ENCODE measurements at regions not wholly inside any gene's neighbourhood (a gene's known extent, or its start where the extent isn't known, plus 50 kb on each side); places are given as distances from the start of the nearest gene placed in this dataset.

DNA sequence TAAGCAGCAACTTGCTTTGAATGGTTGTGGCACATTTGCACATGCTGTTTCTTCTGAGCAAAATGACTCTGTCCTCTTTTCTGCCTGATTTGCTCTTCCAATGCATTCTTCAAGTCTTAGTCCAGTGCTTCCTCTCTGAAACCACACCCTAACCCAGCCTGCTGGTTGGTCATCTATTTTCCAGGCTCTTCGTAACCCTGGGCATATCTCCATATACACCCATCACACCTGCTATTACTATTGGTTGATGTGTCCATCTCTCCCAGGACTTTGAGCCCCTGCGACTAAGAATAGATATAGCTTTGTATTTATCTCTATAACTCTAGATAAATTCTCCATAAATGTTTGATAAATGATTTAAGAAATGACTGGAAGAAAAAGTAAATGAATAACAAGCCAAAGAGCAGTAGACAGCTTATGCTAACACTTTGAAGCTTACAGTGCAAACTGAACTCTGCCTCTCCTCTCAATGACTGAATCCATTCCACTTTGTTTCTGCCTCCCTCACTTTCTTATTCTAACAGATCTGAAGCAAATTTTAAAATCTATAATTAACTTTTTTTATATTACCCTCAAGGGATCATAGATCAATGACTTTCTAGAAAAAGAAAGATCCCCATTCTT is 59.7 kb upstream of the NT5E start:
- H3K4me3 ChIP-seq (ENCODE audit: low read depth, low read length), result no peak overlapping the region
- ChIA-PET CTCF (interaction anchor here (1.5 kb wide), 1 partner anchor 13 kb away, joined by 4 read pairs; no protein-coding TSS in a partner anchor), POLR2A (no interaction called here)
- DNase-seq (ENCODE audit: low read depth, low spot score), result no peak
- TF ChIP-seq, protein P1, sequence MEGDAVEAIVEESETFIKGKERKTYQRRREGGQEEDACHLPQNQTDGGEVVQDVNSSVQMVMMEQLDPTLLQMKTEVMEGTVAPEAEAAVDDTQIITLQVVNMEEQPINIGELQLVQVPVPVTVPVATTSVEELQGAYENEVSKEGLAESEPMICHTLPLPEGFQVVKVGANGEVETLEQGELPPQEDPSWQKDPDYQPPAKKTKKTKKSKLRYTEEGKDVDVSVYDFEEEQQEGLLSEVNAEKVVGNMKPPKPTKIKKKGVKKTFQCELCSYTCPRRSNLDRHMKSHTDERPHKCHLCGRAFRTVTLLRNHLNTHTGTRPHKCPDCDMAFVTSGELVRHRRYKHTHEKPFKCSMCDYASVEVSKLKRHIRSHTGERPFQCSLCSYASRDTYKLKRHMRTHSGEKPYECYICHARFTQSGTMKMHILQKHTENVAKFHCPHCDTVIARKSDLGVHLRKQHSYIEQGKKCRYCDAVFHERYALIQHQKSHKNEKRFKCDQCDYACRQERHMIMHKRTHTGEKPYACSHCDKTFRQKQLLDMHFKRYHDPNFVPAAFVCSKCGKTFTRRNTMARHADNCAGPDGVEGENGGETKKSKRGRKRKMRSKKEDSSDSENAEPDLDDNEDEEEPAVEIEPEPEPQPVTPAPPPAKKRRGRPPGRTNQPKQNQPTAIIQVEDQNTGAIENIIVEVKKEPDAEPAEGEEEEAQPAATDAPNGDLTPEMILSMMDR (IDR thresholded peaks at IDR 0.05; ENCODE audit: insufficient read depth, low read length, missing control alignments), result no peak

DNA sequence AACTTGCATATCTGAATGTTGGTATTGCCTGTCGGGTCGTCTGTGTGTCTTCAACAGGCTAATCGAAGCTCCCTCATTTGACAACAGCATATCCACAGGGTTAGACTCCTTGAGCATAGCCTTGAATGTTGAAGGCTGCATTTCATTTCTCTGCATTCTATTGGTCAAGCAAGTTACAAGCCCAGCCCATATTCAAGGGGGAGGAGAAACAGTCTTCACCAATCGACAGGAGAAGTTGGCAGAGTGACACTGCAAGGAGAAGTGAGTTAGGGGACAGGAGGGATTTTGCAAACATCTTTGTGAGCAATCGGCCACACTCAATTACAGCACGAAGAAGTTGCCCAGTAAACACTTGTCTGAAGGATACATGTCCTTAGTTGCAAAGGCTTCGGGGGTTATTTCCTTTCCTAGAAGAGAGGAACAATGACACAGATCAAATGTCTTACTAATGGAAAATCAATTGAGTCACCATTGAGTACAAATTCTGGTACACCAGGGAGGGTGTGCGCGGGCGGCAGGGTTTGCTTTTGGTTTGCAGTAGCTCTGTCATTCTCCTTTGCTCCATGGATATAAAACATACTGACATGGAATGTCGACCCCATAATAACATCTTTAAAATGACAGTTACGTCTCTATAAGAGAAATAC is 60.6 kb upstream of the NT5E start:
- ChIA-PET POLR2A (interaction anchor here (1.2 kb wide), 1 partner anchor 15 kb away, joined by 3 read pairs; no protein-coding TSS in a partner anchor), CTCF (interaction anchor here (1.5 kb wide), 1 partner anchor 14 kb away, joined by 4 read pairs; no protein-coding TSS in a partner anchor)
- H3K4me3 ChIP-seq (ENCODE audit: low read depth, low read length), result no peak overlapping the region
- TF ChIP-seq, protein P1 (IDR thresholded peaks at IDR 0.05; ENCODE audit: insufficient read depth, low read length, missing control alignments), result no peak
- DNase-seq (ENCODE audit: low read depth, low spot score), result no peak

- CTCF ChIA-PET, result interaction anchor here (1.4 to 1.5 kb wide), 2 partner anchors 14 to 33 kb away, joined by 4 read pairs; no protein-coding TSS in a partner anchor
- no peak overlapping the region for H3K4me3 ChIP-seq (ENCODE audit: low read depth, low read length)
- no peak for DNase-seq (ENCODE audit: low read depth, low spot score)
- TF ChIP-seq, protein P1 (IDR thresholded peaks at IDR 0.05; ENCODE audit: insufficient read depth, low read length, missing control alignments), result no peak
- POLR2A ChIA-PET, result interaction anchor here (1.2 kb wide), 1 partner anchor 15 kb away, joined by 3 read pairs; no protein-coding TSS in a partner anchor
These were observed 61.4 kb upstream of the NT5E start for GRCh38 chr6:85388531-85388930.

DNA sequence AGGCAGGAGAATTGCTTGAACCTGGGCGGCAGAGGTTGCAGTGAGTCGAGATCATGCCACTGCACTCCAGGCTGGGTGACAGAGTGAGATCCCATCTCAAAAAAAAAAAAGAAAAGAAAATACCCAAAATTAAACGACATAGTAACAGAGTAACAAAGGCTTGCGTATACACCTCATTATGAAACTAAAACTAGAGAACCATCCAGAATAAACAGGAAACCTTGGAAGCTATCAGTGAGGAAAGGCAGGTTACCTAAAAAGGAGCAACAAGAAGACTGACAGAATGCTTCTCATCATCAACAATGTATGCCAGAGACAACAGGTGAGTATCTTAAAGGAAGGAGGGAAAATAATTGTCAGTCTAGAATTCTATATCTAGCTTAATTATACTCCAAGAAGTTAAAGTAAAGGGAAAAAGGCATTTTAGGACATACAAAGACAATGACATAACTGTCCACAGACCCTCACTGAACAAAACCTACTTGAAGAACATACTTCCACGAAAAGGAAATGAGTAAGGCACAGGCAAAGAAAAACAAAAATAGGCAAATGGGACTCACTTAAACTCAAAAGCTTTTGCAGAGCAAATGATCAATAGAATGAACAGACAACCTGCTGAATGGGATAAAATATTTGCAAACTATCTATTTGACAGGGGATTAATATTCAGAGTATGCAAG is 64.1 kb upstream of the NT5E start:
- no peak overlapping the region for H3K4me3 ChIP-seq (ENCODE audit: low read depth, low read length)
- TF ChIP-seq, protein P1 (IDR thresholded peaks at IDR 0.05; ENCODE audit: insufficient read depth, low read length, missing control alignments), result no peak
- POLR2A ChIA-PET, result no interaction called here
- CTCF ChIA-PET, result interaction anchor here (1.0 to 2.0 kb wide), 4 partner anchors 15 to 152 kb away, joined by 4 to 5 read pairs (median 4); no protein-coding TSS in a partner anchor
- no peak for DNase-seq (ENCODE audit: low read depth, low spot score)

DNA sequence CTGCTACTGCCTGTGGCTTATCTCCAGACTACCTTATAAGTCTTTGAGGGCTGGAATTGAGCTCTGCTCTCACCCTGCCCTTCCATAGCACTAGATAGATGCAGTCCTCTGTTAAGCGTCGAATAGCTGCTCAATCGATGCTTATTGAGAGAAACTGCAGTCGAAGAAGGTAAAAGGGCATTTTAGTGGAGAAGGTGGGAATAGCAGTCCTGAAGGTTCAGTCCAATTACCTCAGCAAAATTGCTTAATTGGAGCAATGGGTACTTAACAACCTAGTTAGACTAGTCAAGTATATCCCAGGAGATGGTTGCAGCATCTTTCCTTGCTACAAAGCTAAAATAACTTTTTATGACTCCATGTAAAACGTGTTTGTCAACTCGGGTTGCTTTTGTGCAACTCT is 66.8 kb upstream of the NT5E start:
- ChIA-PET CTCF (interaction anchor here (1.2 to 1.5 kb wide), 2 partner anchors 27 to 100 kb away, joined by 3 to 10 read pairs; no protein-coding TSS in a partner anchor), POLR2A (no interaction called here)
- no peak overlapping the region for H3K4me3 ChIP-seq (ENCODE audit: low read depth, low read length)
- TF ChIP-seq, protein P1 (IDR thresholded peaks at IDR 0.05; ENCODE audit: insufficient read depth, low read length, missing control alignments), result no peak
- DNase-seq (ENCODE audit: low read depth, low spot score), result no peak

GRCh38 chr6:85382541-85382940 is 67.3 kb upstream of the NT5E start:
- DNase-seq (ENCODE audit: low read depth, low spot score), result no peak
- CTCF ChIA-PET, result interaction anchor here (1.2 to 1.5 kb wide), 2 partner anchors 27 to 100 kb away, joined by 3 to 10 read pairs; no protein-coding TSS in a partner anchor
- H3K4me3 ChIP-seq (ENCODE audit: low read depth, low read length), result no peak overlapping the region
- TF ChIP-seq, protein P1 (IDR thresholded peaks at IDR 0.05; ENCODE audit: insufficient read depth, low read length, missing control alignments), result no peak
- POLR2A ChIA-PET, result no interaction called here

Data from AG04449 (cell line).